Cardiac muscle cell (in vitro differentiated cells and primary cell): ENCODE measurements at regions not wholly inside any gene's neighbourhood (a gene's known extent, or its start where the extent isn't known, plus 50 kb on each side); places are given as distances from the start of the nearest gene placed in this dataset.

Experiments used
- DNase-seq, 2 donors: peaks; one replicate each; pipeline versions ENCODE4 v3.0.0 to v3.0.0-alpha.2; 2010 to 2017; ENCODE audit warnings: low read depth in 1 of 2, low spot score in 1 of 2
- H3K27ac ChIP-seq: fragments of 200-600 bp; sonication (generic); 2 replicates; pipeline ENCODE4 v1.5.1; 2016
- H3K27me3 ChIP-seq: fragments of 200-600 bp; sonication (generic); 2 replicates; pipeline ENCODE4 v1.6.0; 2016; ENCODE audit warnings: control low read depth
- H3K36me3 ChIP-seq: fragments of 200-600 bp; sonication (generic); 2 replicates; pipeline ENCODE4 v1.5.1; 2016; ENCODE audit warnings: control low read depth
- H3K4me1 ChIP-seq: fragments of 200-600 bp; sonication (generic); 2 replicates; pipeline ENCODE4 v1.8.1; 2017; ENCODE audit warnings: low read depth, mild to moderate bottlenecking, mixed run types
- H3K4me3 ChIP-seq: fragments of 200-600 bp; sonication (generic); 2 replicates; pipeline ENCODE4 v1.5.1; 2016; ENCODE audit warnings: mild to moderate bottlenecking
- H3K9me3 ChIP-seq: fragments of 200-600 bp; sonication (generic); 2 replicates; pipeline ENCODE4 v1.5.1; 2017; ENCODE audit warnings: low read depth, mild to moderate bottlenecking, control low read depth
- CTCF ChIP-seq: IDR thresholded peaks from 2 replicates; pipeline ENCODE4 v1.5.1; 2012; ENCODE audit warnings: low read depth, mild to moderate bottlenecking, low read length

- TF ChIP-seq CTCF, result no peak
- peak overlapping the region; percentile 99 for H3K27ac ChIP-seq
- H3K27me3 ChIP-seq, result no peaks in the 10 kb centered on the region
- H3K4me1 ChIP-seq, result peaks cover 28% of the 10 kb centered on the region
- H3K36me3 ChIP-seq, result no peaks in the 10 kb centered on the region
- DNase-seq, result peak in 1 of 2 donors; percentile 20
- peak overlapping the region; percentile 49 for H3K4me3 ChIP-seq
- H3K9me3 ChIP-seq, result no peaks in the 10 kb centered on the region
These were observed 138.8 kb downstream of the HFE start for GRCh38 chr6:26225848-26226578.

- no peak for TF ChIP-seq CTCF
- Histone ChIP-seq H3K9me3 (no peaks in the 10 kb centered on the region), H3K27me3 (no peaks in the 10 kb centered on the region), H3K36me3 (no peaks in the 10 kb centered on the region), H3K4me3 (peak overlapping the region; percentile 49), H3K4me1 (peaks cover 28% of the 10 kb centered on the region), H3K27ac (peak overlapping the region; percentile 99)
- DNase-seq, result no peak
These were observed 138.4 kb upstream of the BTN3A2 start for GRCh38 chr6:26226579-26226967.

GRCh38 chr6:26230351-26230750 lies 134.6 kb upstream of the BTN3A2 start:
- no peaks in the 10 kb centered on the region for H3K27me3 ChIP-seq
- no peak for TF ChIP-seq CTCF
- H3K27ac ChIP-seq, result no peak overlapping the region
- no peaks in the 10 kb centered on the region for H3K36me3 ChIP-seq
- no peak for DNase-seq
- H3K4me3 ChIP-seq, result no peak overlapping the region
- no peaks in the 10 kb centered on the region for H3K9me3 ChIP-seq
- peaks cover 25% of the 10 kb centered on the region for H3K4me1 ChIP-seq

DNA sequence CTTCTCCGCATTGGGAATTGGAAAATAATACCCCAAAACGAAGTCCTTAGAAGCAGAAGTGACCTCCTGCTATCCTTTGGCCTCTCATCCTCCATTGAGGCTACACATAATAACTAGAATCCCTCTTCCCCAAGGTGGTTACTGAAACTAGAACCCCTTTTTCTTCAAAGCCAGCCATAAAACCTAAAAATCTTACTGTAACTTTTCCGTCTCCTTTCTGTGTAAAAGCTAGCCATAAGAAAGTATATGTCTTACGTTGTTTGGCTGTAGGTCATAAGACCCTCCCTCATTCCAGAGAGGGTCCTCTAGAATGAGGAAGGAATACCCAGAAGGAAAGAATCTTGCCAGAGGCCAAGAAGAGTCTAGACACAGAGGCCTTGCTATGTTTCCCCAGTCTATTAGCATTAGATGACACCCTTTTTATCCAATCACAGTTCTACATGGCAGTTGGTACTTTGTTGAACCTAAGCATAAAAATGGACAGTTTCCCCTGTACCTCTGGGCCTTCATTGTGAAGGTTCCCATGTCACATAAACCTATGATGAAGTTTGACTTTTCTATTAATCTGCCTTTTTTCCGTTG lies 133.9 kb upstream of the BTN3A2 start:
- TF ChIP-seq CTCF, result no peak
- Histone ChIP-seq H3K9me3 (no peaks in the 10 kb centered on the region), H3K4me1 (peaks cover 20% of the 10 kb centered on the region)

GRCh38 chr6:26232306-26232939 lies 132.6 kb upstream of the BTN3A2 start:
- Histone ChIP-seq H3K4me1 (peaks cover 10% of the 10 kb centered on the region), H3K27ac (no peak overlapping the region), H3K27me3 (no peaks in the 10 kb centered on the region), H3K9me3 (no peaks in the 10 kb centered on the region), H3K36me3 (no peaks in the 10 kb centered on the region), H3K4me3 (peak overlapping the region; percentile 45)
- no peak for DNase-seq
- no peak for TF ChIP-seq CTCF

More for the DNA sequence above, 133.9 kb upstream of the BTN3A2 start:
- Histone ChIP-seq H3K27ac (no peak overlapping the region), H3K36me3 (no peaks in the 10 kb centered on the region), H3K27me3 (no peaks in the 10 kb centered on the region), H3K4me3 (no peak overlapping the region)
- DNase-seq, result no peak
